LNCaP clone FGC (cell line): ENCODE measurements at regions not wholly inside any gene's neighbourhood (a gene's known extent, or its start where the extent isn't known, plus 50 kb on each side); places are given as distances from the start of the nearest gene placed in this dataset.

Experiments used
- DNase-seq: peaks from one replicate; pipeline ENCODE4 v3.0.0-alpha.2; 2011; ENCODE audit warnings: low read depth
- H3K4me3 ChIP-seq: 2 replicates; pipeline ENCODE4 v1.5.1; 2011; ENCODE audit warnings: mild to moderate bottlenecking, low read depth, low read length, control low read depth
- CTCF ChIP-seq: IDR thresholded peaks from 2 replicates; pipeline ENCODE4 v1.5.1; 2012; ENCODE audit warnings: mild to moderate bottlenecking; ENCODE audit not compliant: control insufficient read depth, insufficient read depth; ENCODE audit errors: extremely low read depth

GRCh38 chr3:94593526-94594150 lies 530.8 kb downstream of the NSUN3 start:
- DNase-seq = no peak
- no peak overlapping the region for H3K4me3 ChIP-seq
- TF ChIP-seq CTCF = no peak

- no peak overlapping the region for H3K4me3 ChIP-seq
Measured at GRCh38 chr3:94596141-94596540, 533.3 kb downstream of the NSUN3 start.

DNA sequence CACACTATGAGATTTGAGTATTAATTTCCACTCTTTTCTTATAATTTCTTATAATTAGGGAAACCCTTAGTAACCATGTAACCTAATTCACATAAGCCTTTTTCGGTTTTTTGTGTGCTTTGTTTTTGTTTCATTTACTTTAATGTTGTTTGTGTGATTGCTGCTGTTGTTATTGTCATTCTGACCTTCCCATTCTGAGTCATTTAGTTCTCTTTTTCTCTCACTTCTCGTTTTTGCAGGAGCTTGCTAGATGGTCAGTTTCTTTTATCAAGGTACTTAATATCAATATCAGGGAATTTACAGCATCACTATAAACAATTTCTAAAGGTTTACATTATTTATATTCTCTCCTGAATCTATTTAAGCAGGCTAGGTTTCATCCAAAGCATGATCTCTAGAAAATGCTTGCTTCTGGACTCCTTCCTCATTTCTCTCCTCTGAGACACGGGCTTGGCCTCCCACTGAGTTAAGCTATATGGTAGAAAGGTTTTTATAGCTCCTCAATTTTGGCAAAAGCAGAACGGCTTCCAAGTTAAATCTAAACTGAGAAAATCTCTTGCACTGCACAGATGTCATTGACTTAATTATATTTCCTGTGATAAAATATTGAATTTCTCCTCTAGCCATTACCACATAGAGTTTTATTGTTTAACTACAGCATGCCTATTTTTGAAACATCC lies 534.2 kb downstream of the NSUN3 start:
- no peak overlapping the region for H3K4me3 ChIP-seq
- no peak for TF ChIP-seq CTCF
- no peak for DNase-seq

More at GRCh38 chr3:94596141-94596540, 533.3 kb downstream of the NSUN3 start:
- DNase-seq = no peak
- no peak for TF ChIP-seq CTCF

GRCh38 chr3:94607778-94608177 lies 544.9 kb downstream of the NSUN3 start:
- no peak for DNase-seq
- no peak for TF ChIP-seq CTCF
- no peak overlapping the region for H3K4me3 ChIP-seq

DNA sequence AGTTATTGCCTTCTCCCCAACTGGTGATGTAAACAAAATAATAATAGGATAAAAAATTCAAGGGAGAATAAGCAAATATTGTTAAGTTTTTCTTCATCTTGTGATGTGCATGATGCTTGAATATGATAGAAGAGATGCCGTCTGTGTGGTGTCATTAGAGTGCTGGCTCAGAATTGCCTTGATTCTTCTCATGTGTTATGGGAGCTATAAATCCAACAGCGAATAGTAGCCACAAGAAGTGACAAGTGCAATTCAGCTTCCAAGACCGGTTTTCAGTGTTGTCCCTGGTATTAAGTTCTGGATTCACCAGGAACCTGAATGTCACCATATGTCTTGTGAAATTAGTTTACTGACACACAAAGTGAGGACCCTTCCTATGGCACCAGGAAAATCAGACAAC lies 547.0 kb downstream of the NSUN3 start:
- no peak for TF ChIP-seq CTCF
- H3K4me3 ChIP-seq = no peak overlapping the region
- DNase-seq = no peak

DNA sequence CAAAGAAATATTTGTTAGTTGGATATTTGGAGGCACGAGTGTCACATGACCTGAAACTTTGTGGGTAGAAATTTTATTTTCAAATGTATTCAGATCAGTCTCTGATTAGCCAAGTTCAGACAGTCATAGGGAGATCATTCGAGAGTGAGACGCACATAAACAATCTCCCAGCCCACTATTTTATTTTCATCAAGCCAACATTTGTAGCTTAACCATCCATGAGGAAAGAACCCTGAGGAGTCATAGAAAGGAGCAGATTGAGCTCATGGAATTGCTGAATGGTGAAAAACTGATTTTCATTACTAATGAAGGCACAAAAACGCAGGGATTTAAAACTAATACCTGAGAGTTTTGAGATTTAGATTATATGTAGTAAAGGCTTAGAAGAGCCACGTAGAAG lies 548.7 kb downstream of the NSUN3 start:
- TF ChIP-seq CTCF = no peak
- no peak for DNase-seq
- H3K4me3 ChIP-seq = no peak overlapping the region

- no peak for TF ChIP-seq CTCF
- DNase-seq = no peak
Measured at GRCh38 chr3:94612631-94613030, 549.8 kb downstream of the NSUN3 start.

More at GRCh38 chr3:94612631-94613030, 549.8 kb downstream of the NSUN3 start:
- no peak overlapping the region for H3K4me3 ChIP-seq
